HepG2 (cell line): ENCODE measurements at regions not wholly inside any gene's neighbourhood (a gene's known extent, or its start where the extent isn't known, plus 50 kb on each side); places are given as distances from the start of the nearest gene placed in this dataset.

Source experiments
- ATAC-seq: fragments of 200-7000 bp; cut with Tn5 transposase; 3 replicates; pipeline ENCODE4 v1.9.1; 2020; ENCODE audit warnings: mild to moderate bottlenecking, moderate library complexity
- BruUV-seq: library from RNA; stranded (reverse); fragments of 400-500 nt; replicated peaks from 2 replicates; lab custom pipeline; 2021; lab: Mats Ljungman, UMichigan
- CTCF ChIA-PET: fragments of 300-600 bp; formaldehyde crosslinking; extraction: SDS; loops from one replicate; lab custom pipeline; 2021; ENCODE audit warnings: low total read pairs, inconsistent platforms, low intra/inter-chr PET ratio; lab: Yijun Ruan, JAX
- POLR2A ChIA-PET: fragments of 350-600 bp; sonication (Branson Sonifier 250); formaldehyde crosslinking; loops from one replicate; lab custom pipeline; 2020; ENCODE audit warnings: antibody characterized with exemption, inconsistent platforms; lab: Yijun Ruan, JAX
- DNase-seq: peaks from one replicate; pipeline ENCODE4 v3.0.0-alpha.2; 2015; ENCODE audit warnings: low spot score
- FAIRE-seq: peaks from 3 replicates; lab custom pipeline; 2011; peaks lifted over from hg19 to GRCh38; lab: Jason Lieb, UNC
- H2AFZ ChIP-seq: one replicate; pipeline ENCODE4 v1.6.1; 2011; ENCODE audit warnings: low read length, inconsistent platforms
- H3K27ac ChIP-seq: fragments of 300-600 bp; 3 replicates; pipeline ENCODE4 v1.8.0; 2011; ENCODE audit warnings: mixed run types, mild to moderate bottlenecking, mixed read lengths, low read length, inconsistent platforms; ENCODE audit not compliant: insufficient read depth; ENCODE audit errors: extremely low read length
- H3K27me3 ChIP-seq, 2 experiments: fragments of 200-600 bp in 1 of 2; 2 replicates in 1 of 2; 3 replicates in 1 of 2; pipeline versions ENCODE4 v1.6.0 to v1.8.0; 2011; ENCODE audit warnings: low read length in 2 of 2, mild to moderate bottlenecking in 2 of 2, moderate library complexity in 2 of 2, inconsistent platforms in 1 of 2; ENCODE audit not compliant: insufficient read depth in 2 of 2, control insufficient read depth in 1 of 2
- H3K36me3 ChIP-seq, 2 experiments: fragments of 200-600 bp in 1 of 2; replicated peaks in 1 of 2; 2 replicates in 1 of 2; 3 replicates in 1 of 2; pipeline versions ENCODE4 v1.5.1 to v1.8.0; 2011; ENCODE audit warnings: low read length in 2 of 2, inconsistent platforms in 1 of 2; ENCODE audit not compliant: insufficient read depth in 2 of 2, control insufficient read depth in 1 of 2
- H3K4me1 ChIP-seq: 2 replicates; pipeline ENCODE4 v1.5.1; 2012; ENCODE audit warnings: low read length, inconsistent platforms; ENCODE audit not compliant: insufficient read depth
- H3K4me2 ChIP-seq: 2 replicates; pipeline ENCODE4 v1.6.0; 2011; ENCODE audit warnings: low read depth, low read length, inconsistent platforms
- H3K4me3 ChIP-seq, 3 experiments: fragments of 200-600 bp in 1 of 3; sonication (generic), shearing (Covaris generic) in 1 of 3; replicated peaks in 1 of 3; 2 replicates each; pipeline ENCODE4 v1.5.1; 2011 to 2016; ENCODE audit warnings: low read length in 3 of 3, inconsistent platforms in 2 of 3, low read depth in 2 of 3, mild to moderate bottlenecking in 2 of 3, control low read depth in 1 of 3, mixed read lengths in 1 of 3; ENCODE audit not compliant: insufficient read depth in 1 of 3
- H3K79me2 ChIP-seq: one replicate; pipeline ENCODE4 v1.6.1; 2011; ENCODE audit warnings: low read length, inconsistent platforms; ENCODE audit not compliant: insufficient read depth
- H3K9ac ChIP-seq: 2 replicates; pipeline ENCODE4 v1.6.0; 2011; ENCODE audit warnings: mild to moderate bottlenecking, low read depth, low read length, inconsistent platforms; ENCODE audit not compliant: insufficient read depth
- H3K9me3 ChIP-seq: 2 replicates; pipeline ENCODE4 v1.5.1; 2012; ENCODE audit warnings: mild to moderate bottlenecking, low read length
- H4K20me1 ChIP-seq: 2 replicates; pipeline ENCODE4 v1.6.0; 2011; ENCODE audit warnings: inconsistent platforms, mild to moderate bottlenecking, low read length, moderate library complexity; ENCODE audit not compliant: insufficient read depth
- ARID2 ChIP-seq: sonication (generic); formaldehyde crosslinking; IDR thresholded peaks from 2 replicates; pipeline ENCODE4 v1.8.1; 2022; ENCODE audit warnings: mild to moderate bottlenecking, missing genetic modification reagents, borderline replicate concordance
- ARID4A ChIP-seq: sonication (generic); formaldehyde crosslinking; IDR thresholded peaks from 2 replicates; pipeline ENCODE4 v1.5.0; 2020; ENCODE audit warnings: mild to moderate bottlenecking, missing genetic modification reagents, borderline replicate concordance
- ATF7 ChIP-seq, 2 experiments: fragments of 450-650 bp in 1 of 2; sonication (generic) in 1 of 2; formaldehyde crosslinking in 1 of 2; IDR thresholded peaks; 2 replicates each; pipeline versions ENCODE4 v1.4.0 to v1.6.1; 2016 to 2020; ENCODE audit warnings: antibody characterized with exemption in 1 of 2, mild to moderate bottlenecking in 1 of 2, missing genetic modification reagents in 1 of 2
- CREB1 ChIP-seq, 2 experiments: fragments of 450-650 bp in 1 of 2; IDR thresholded peaks; 2 replicates each; pipeline ENCODE4 v1.6.1; 2016 to 2017; ENCODE audit warnings: control low read depth in 1 of 2, mild to moderate bottlenecking in 1 of 2, missing compliant biosample characterization in 1 of 2, missing genetic modification characterization in 1 of 2
- ZNF746 ChIP-seq: sonication (generic); formaldehyde crosslinking; IDR thresholded peaks from 2 replicates; pipeline ENCODE4 v1.8.0; 2022; ENCODE audit warnings: mild to moderate bottlenecking, missing genetic modification reagents
- WGBS: methylation state at CpG from one replicate; pipeline ENCODE4 v1.1.6; 2017; ENCODE audit warnings: low lambda C conversion rate; 5-methylcytosine and 5-hydroxymethylcytosine counted together
- in situ Hi-C: cut with HindIII; loops from 2 replicates; pipeline ENCODE4 v1.10.0; 2017; ENCODE audit warnings: low pct_unique_long_range_greater_than_20kb; ENCODE audit not compliant: extremely low pct_ligation_motif_present
- intact Hi-C: fragments of 100-400 bp; cut with micrococcal nuclease; formaldehyde crosslinking; loops from one replicate; pipeline ENCODE4 v1.10.0; 2022; ENCODE audit not compliant: unreplicated experiment

GRCh38 chr2:47262657-47263056 lies 86.3 kb upstream of the CALM2 start:
- FAIRE-seq (no peak), ATAC-seq (no peak)
- no peak overlapping the region for H3K4me3 ChIP-seq
- no peaks in the 10 kb centered on the region for H3K36me3 ChIP-seq
- peaks cover 0 to 6% of the 10 kb centered on the region in 2 experiments; a peak in 1 of 5 replicates for H3K27me3 ChIP-seq
- no peak overlapping the region for H3K9ac ChIP-seq
- 20% methylated on average over 5 of the region's 5 CpGs for WGBS
- in situ Hi-C loops: no loop called here
- intact Hi-C loops: no loop called here
- POLR2A ChIA-PET: interaction anchor here (0.6 kb wide), 1 partner anchor 83 kb away, joined by 3 read pairs; no protein-coding TSS in a partner anchor
- TF ChIP-seq ZNF746 (CRISPR knock-in tag) (no peak), ARID2 (CRISPR knock-in tag) (no peak), CREB1 (IDR thresholded peaks at IDR 0.05) (peak; percentile 69), CREB1 (CRISPR knock-in tag; IDR thresholded peaks at IDR 0.05) (no peak), ARID4A (CRISPR knock-in tag) (0 out of 2 replicates have a peak, but pooled peaks have one; percentile 15), ATF7 (IDR thresholded peaks at IDR 0.05) (peak; percentile 86), ATF7 (CRISPR knock-in tag; IDR thresholded peaks at IDR 0.05) (no peak)
- TF ChIP-seq, all 625 proteins: peak for 3
- Histone ChIP-seq H3K79me2 (no peaks in the 10 kb centered on the region), H2AFZ (no peak overlapping the region), H3K4me2 (no peak overlapping the region), H3K9me3 (no peaks in the 10 kb centered on the region), H3K27ac (no peak overlapping the region), H4K20me1 (no peaks in the 10 kb centered on the region), H3K4me1 (peaks cover 52% of the 10 kb centered on the region)
- CTCF ChIA-PET: no interaction called here
- no TSS peak for BruUV-seq
- no peak for DNase-seq
